K562 (cell line): ENCODE measurements at regions not wholly inside any gene's neighbourhood (a gene's known extent, or its start where the extent isn't known, plus 50 kb on each side); places are given as distances from the start of the nearest gene placed in this dataset.

Experiments
- ATAC-seq: fragments of 200-7000 bp; cut with Tn5 transposase; 3 replicates; pipeline ENCODE4 v1.9.1; 2020; ENCODE audit warnings: moderate library complexity
- BruUV-seq: library from RNA; stranded (reverse); fragments of 400-500 nt; replicated peaks from 2 replicates; lab custom pipeline; 2021; lab: Mats Ljungman, UMichigan
- CTCF ChIA-PET: fragments of 300-600 bp; formaldehyde crosslinking; extraction: SDS; loops from one replicate; lab custom pipeline; 2021; ENCODE audit warnings: low intra/inter-chr PET ratio; lab: Yijun Ruan, JAX
- POLR2A ChIA-PET: fragments of 300-600, 350-650 bp; sonication (Branson Sonifier 250); formaldehyde crosslinking; extraction: SDS; loops from one replicate; lab custom pipeline; 2021; ENCODE audit warnings: antibody characterized with exemption, inconsistent platforms; lab: Yijun Ruan, JAX
- DNase-seq, 4 experiments: peaks; one replicate each; pipeline versions ENCODE4 v3.0.0 to v3.0.0-alpha.2; 2011 to 2018; ENCODE audit warnings: low spot score in 3 of 4, mixed read lengths in 3 of 4; ENCODE audit errors: extremely low read depth in 1 of 4
- FAIRE-seq: peaks from 2 replicates; lab custom pipeline; 2011; peaks lifted over from hg19 to GRCh38; lab: Jason Lieb, UNC
- H2AFZ ChIP-seq: 2 replicates; pipeline ENCODE4 v1.6.0; 2011; ENCODE audit warnings: low read depth, low read length, control low read depth, inconsistent platforms
- H3K27ac ChIP-seq: fragments of 200-600 bp; 3 replicates; pipeline ENCODE4 v1.8.0; 2011; ENCODE audit warnings: low read depth, mild to moderate bottlenecking, control low read depth, inconsistent platforms, low read length, moderate library complexity, mixed read lengths; ENCODE audit errors: extremely low read depth
- H3K27me3 ChIP-seq, 2 experiments: fragments of 300-600 bp in 1 of 2; 2 replicates in 1 of 2; 3 replicates in 1 of 2; pipeline versions ENCODE4 v1.6.0 to v1.8.0; 2011; ENCODE audit warnings: inconsistent platforms in 2 of 2, low read length in 2 of 2, mild to moderate bottlenecking in 1 of 2, mixed read lengths in 1 of 2, moderate library complexity in 1 of 2; ENCODE audit not compliant: control insufficient read depth in 2 of 2, insufficient read depth in 2 of 2
- H3K36me3 ChIP-seq: fragments of 300-600 bp; 3 replicates; pipeline ENCODE4 v1.8.0; 2011; ENCODE audit warnings: mild to moderate bottlenecking, low read length, inconsistent platforms; ENCODE audit not compliant: control insufficient read depth, insufficient read depth
- H3K4me1 ChIP-seq, 2 experiments: fragments of 200-600 bp in 1 of 2; replicated peaks in 1 of 2; 2 replicates in 1 of 2; 3 replicates in 1 of 2; pipeline versions ENCODE4 v1.5.1 to v1.8.0; 2011; ENCODE audit warnings: inconsistent platforms in 2 of 2, low read length in 2 of 2, mild to moderate bottlenecking in 1 of 2, mixed read lengths in 1 of 2, moderate library complexity in 1 of 2; ENCODE audit not compliant: control insufficient read depth in 2 of 2, insufficient read depth in 2 of 2
- H3K4me2 ChIP-seq: 2 replicates; pipeline ENCODE4 v1.6.1; 2011; ENCODE audit warnings: low read length, control low read depth, inconsistent platforms, mixed read lengths; ENCODE audit not compliant: insufficient read depth
- H3K4me3 ChIP-seq: fragments of 200-600 bp; sonication (generic), shearing (Covaris generic); 2 replicates; pipeline ENCODE4 v1.5.1; 2016; ENCODE audit warnings: control low read depth, inconsistent platforms
- H3K79me2 ChIP-seq: fragments of 200-600 bp; 3 replicates; pipeline ENCODE4 v1.8.0; 2011; ENCODE audit warnings: low read length, inconsistent platforms; ENCODE audit not compliant: control insufficient read depth, insufficient read depth
- H3K9ac ChIP-seq, 2 experiments: 2 replicates each; pipeline versions ENCODE4 v1.6.0 to v1.6.1; 2011; ENCODE audit warnings: low read depth in 2 of 2, low read length in 2 of 2, control low read depth in 1 of 2, inconsistent platforms in 1 of 2, mild to moderate bottlenecking in 1 of 2, mixed read lengths in 1 of 2; ENCODE audit not compliant: insufficient read depth in 1 of 2
- H3K9me1 ChIP-seq: one replicate; pipeline ENCODE4 v1.6.0; 2011; ENCODE audit warnings: inconsistent platforms, mild to moderate bottlenecking, low read length, moderate library complexity; ENCODE audit not compliant: control insufficient read depth, insufficient read depth
- H3K9me3 ChIP-seq: replicated peaks from 2 replicates; pipeline ENCODE4 v1.5.1; 2011; ENCODE audit warnings: low read depth, low read length, inconsistent platforms; ENCODE audit not compliant: control insufficient read depth, insufficient read depth
- H4K20me1 ChIP-seq: replicated peaks from 2 replicates; pipeline ENCODE4 v1.6.1; 2011; ENCODE audit warnings: low read length, inconsistent platforms, mixed read lengths; ENCODE audit not compliant: control insufficient read depth, insufficient read depth
- C11orf30 ChIP-seq: fragments of 450-650 bp; IDR thresholded peaks from 2 replicates; pipeline ENCODE4 v1.6.1; 2016; ENCODE audit warnings: low read depth, mild to moderate bottlenecking
- NFE2L1 ChIP-seq: fragments of 450-650 bp; IDR thresholded peaks from 2 replicates; pipeline ENCODE4 v1.6.1; 2016; ENCODE audit warnings: missing genetic modification characterization, low read depth, mild to moderate bottlenecking, missing compliant biosample characterization, moderate library complexity, borderline replicate concordance
- TAF15 ChIP-seq: fragments of 200-400 bp; formaldehyde crosslinking; IDR thresholded peaks from 2 replicates; pipeline ENCODE4 v1.6.1; 2017; ENCODE audit warnings: mild to moderate bottlenecking, low read depth, low read length, moderate library complexity
- TGIF2 ChIP-seq: sonication (generic); formaldehyde crosslinking; IDR thresholded peaks from 2 replicates; pipeline ENCODE4 v1.8.1; 2022; ENCODE audit warnings: mild to moderate bottlenecking, missing genetic modification reagents, moderate library complexity
- in situ Hi-C: fragments of 300-500 bp; cut with MboI; formaldehyde crosslinking; loops from 4 replicates; pipeline ENCODE4 v1.15.0; 2018; ENCODE audit warnings: inconsistent platforms, mixed read lengths
- intact Hi-C: fragments of 100-400 bp; cut with micrococcal nuclease; formaldehyde crosslinking; loops from 2 replicates; pipeline ENCODE4 v1.14.2; 2022
- TF ChIP-seq, protein P1 (sequence below), 2 experiments: IDR thresholded peaks; 2 replicates each; pipeline ENCODE4 v1.6.1; 2012; ENCODE audit warnings: improper control_type of control experiment in 2 of 2, low read depth in 2 of 2, low read length in 2 of 2, borderline replicate concordance in 1 of 2
- TF ChIP-seq, protein P2 (sequence below): fragments of 250-450 bp; sonication (Bioruptor Pico); IDR thresholded peaks from 2 replicates; pipeline ENCODE4 v1.5.0; 2020; ENCODE audit warnings: mild to moderate bottlenecking, borderline replicate concordance
- TF ChIP-seq, protein P3 (sequence below), 2 experiments: fragments of 450-650 bp; IDR thresholded peaks; 2 replicates each; pipeline ENCODE4 v1.6.1; 2018; ENCODE audit warnings: mild to moderate bottlenecking in 2 of 2, low read depth in 1 of 2; ENCODE audit not compliant: partially characterized antibody in 2 of 2
- TF ChIP-seq, protein P4 (sequence below): fragments of 250-450 bp; sonication (Bioruptor Pico); IDR thresholded peaks from 2 replicates; pipeline ENCODE4 v1.5.0; 2021; ENCODE audit warnings: mild to moderate bottlenecking, moderate library complexity

DNA sequence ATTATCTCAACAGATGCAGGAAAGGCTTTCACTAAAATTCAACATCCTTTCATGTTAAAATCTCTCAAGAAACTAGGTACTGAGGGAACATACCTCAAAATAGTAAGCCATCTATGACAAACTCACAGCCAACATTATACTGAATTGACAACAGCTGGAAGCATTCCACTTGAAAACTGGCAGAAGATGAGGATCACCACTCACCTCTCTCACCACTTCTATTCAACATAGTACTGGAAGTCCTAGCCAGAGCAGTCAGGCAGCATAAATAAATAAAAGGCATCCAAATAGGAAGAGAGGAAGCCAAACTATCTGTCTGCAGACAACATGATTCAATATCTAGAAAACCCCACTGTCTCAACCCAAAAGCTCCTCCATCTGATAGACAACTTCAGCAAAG is 203.6 kb upstream of the GRAMD2B start:
- Histone ChIP-seq H3K9me3 (no peaks in the 10 kb centered on the region), H3K4me2 (no peak overlapping the region), H3K9ac (no peak overlapping the region), H3K27me3 (no peaks in the 10 kb centered on the region), H2AFZ (no peak overlapping the region), H3K27ac (no peak overlapping the region), H4K20me1 (no peaks in the 10 kb centered on the region), H3K9me1 (no peaks in the 10 kb centered on the region), H3K4me1 (no peaks in the 10 kb centered on the region), H3K79me2 (no peaks in the 10 kb centered on the region), H3K36me3 (no peaks in the 10 kb centered on the region), H3K4me3 (no peak overlapping the region)
- CTCF ChIA-PET: no interaction called here
- no peak for DNase-seq
- no TSS peak for BruUV-seq
- in situ Hi-C loops: no loop called here
- no peak for FAIRE-seq
- POLR2A ChIA-PET: no interaction called here
- no peak for ATAC-seq
- intact Hi-C loops: no loop called here
- TF ChIP-seq, protein P1, sequence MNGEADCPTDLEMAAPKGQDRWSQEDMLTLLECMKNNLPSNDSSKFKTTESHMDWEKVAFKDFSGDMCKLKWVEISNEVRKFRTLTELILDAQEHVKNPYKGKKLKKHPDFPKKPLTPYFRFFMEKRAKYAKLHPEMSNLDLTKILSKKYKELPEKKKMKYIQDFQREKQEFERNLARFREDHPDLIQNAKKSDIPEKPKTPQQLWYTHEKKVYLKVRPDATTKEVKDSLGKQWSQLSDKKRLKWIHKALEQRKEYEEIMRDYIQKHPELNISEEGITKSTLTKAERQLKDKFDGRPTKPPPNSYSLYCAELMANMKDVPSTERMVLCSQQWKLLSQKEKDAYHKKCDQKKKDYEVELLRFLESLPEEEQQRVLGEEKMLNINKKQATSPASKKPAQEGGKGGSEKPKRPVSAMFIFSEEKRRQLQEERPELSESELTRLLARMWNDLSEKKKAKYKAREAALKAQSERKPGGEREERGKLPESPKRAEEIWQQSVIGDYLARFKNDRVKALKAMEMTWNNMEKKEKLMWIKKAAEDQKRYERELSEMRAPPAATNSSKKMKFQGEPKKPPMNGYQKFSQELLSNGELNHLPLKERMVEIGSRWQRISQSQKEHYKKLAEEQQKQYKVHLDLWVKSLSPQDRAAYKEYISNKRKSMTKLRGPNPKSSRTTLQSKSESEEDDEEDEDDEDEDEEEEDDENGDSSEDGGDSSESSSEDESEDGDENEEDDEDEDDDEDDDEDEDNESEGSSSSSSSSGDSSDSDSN (IDR thresholded peaks at IDR 0.05; ENCODE audit: borderline replicate concordance in 1 of 2, low read depth in 2 of 2, low read length in 2 of 2): no peak
- TF ChIP-seq, protein P2, sequence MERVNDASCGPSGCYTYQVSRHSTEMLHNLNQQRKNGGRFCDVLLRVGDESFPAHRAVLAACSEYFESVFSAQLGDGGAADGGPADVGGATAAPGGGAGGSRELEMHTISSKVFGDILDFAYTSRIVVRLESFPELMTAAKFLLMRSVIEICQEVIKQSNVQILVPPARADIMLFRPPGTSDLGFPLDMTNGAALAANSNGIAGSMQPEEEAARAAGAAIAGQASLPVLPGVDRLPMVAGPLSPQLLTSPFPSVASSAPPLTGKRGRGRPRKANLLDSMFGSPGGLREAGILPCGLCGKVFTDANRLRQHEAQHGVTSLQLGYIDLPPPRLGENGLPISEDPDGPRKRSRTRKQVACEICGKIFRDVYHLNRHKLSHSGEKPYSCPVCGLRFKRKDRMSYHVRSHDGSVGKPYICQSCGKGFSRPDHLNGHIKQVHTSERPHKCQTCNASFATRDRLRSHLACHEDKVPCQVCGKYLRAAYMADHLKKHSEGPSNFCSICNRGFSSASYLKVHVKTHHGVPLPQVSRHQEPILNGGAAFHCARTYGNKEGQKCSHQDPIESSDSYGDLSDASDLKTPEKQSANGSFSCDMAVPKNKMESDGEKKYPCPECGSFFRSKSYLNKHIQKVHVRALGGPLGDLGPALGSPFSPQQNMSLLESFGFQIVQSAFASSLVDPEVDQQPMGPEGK (CRISPR knock-in tag): no peak
- TF ChIP-seq, protein P3, sequence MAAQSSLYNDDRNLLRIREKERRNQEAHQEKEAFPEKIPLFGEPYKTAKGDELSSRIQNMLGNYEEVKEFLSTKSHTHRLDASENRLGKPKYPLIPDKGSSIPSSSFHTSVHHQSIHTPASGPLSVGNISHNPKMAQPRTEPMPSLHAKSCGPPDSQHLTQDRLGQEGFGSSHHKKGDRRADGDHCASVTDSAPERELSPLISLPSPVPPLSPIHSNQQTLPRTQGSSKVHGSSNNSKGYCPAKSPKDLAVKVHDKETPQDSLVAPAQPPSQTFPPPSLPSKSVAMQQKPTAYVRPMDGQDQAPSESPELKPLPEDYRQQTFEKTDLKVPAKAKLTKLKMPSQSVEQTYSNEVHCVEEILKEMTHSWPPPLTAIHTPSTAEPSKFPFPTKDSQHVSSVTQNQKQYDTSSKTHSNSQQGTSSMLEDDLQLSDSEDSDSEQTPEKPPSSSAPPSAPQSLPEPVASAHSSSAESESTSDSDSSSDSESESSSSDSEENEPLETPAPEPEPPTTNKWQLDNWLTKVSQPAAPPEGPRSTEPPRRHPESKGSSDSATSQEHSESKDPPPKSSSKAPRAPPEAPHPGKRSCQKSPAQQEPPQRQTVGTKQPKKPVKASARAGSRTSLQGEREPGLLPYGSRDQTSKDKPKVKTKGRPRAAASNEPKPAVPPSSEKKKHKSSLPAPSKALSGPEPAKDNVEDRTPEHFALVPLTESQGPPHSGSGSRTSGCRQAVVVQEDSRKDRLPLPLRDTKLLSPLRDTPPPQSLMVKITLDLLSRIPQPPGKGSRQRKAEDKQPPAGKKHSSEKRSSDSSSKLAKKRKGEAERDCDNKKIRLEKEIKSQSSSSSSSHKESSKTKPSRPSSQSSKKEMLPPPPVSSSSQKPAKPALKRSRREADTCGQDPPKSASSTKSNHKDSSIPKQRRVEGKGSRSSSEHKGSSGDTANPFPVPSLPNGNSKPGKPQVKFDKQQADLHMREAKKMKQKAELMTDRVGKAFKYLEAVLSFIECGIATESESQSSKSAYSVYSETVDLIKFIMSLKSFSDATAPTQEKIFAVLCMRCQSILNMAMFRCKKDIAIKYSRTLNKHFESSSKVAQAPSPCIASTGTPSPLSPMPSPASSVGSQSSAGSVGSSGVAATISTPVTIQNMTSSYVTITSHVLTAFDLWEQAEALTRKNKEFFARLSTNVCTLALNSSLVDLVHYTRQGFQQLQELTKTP (IDR thresholded peaks at IDR 0.05; ENCODE audit: low read depth in 1 of 2, partially characterized antibody in 2 of 2): no peak
- TF ChIP-seq TAF15 (no peak), NFE2L1 (tag) (no peak), TGIF2 (CRISPR knock-in tag) (no peak), C11orf30 (no peak)
- TF ChIP-seq, protein P4, sequence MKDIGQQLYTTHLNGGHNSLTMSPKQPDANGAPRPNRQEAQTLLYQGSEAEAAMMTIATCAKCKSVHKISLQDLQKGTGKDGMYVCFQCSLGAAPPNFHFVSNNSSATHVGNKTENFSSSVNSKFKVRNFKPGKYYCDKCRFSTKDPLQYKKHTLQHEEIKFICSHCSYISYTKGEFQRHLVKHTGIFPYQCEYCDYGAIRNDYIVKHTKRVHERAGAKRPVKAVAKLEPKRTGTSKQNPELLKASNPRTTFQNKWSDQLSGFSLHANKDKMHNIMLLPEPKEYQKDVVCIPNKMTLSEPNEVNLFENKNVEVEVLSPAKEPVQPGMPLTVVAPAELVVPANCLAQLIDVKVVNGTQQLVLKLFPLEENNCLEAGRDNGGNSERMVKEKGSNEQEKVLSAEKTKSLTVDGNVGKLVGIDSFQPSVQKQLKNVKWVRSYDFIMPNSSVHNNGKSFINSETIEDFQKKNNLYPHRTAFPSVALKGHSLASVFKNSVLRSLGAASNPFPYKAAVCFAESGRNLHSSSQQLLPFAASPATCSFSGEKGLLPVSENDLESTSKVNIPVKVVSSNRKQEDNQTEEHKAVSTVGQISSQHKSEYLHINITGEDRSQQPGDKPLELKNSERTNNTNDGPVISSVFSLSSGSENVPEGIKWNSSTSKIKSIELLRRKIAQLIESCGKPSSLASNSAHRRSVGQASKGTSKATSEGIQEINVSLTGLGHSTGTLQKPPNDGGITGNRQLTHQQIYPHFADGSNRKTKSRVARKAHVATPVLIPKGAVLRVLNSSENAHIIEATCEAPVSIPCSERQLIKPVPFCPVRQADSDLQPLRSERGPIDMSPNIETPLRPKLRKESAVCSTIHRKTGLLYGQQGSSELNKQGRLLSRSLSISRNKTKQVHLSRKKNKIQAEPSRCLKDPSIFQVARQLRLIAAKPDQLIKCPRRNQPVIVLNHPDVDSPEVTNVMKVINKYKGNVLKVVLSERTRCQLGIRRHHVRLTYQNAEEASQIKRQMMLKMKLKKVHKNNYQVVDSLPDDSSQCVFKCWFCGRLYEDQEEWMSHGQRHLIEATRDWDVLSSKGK (CRISPR knock-in tag): no peak
